K562 (cell line): ENCODE measurements at regions not wholly inside any gene's neighbourhood (a gene's known extent, or its start where the extent isn't known, plus 50 kb on each side); places are given as distances from the start of the nearest gene placed in this dataset.

Experiments used
- BCLAF1 ChIP-seq, 2 experiments: fragments of 450-650 bp in 1 of 2; IDR thresholded peaks; 2 replicates each; pipeline ENCODE4 v1.6.1; 2011 to 2017; ENCODE audit warnings: low read depth in 2 of 2, antibody characterized with exemption in 1 of 2, borderline replicate concordance in 1 of 2, low read length in 1 of 2, mild to moderate bottlenecking in 1 of 2, mixed read lengths in 1 of 2; ENCODE audit not compliant: control insufficient read depth in 1 of 2
- CREB1 ChIP-seq, 2 experiments: sonication (generic) in 1 of 2; formaldehyde crosslinking in 1 of 2; IDR thresholded peaks; 2 replicates each; pipeline versions ENCODE4 v1.6.1 to v1.8.0; 2012 to 2022; ENCODE audit warnings: inconsistent platforms in 1 of 2, mild to moderate bottlenecking in 1 of 2, missing genetic modification reagents in 1 of 2, moderate library complexity in 1 of 2
- CTCF ChIP-seq, 3 experiments: IDR thresholded peaks in 2 of 3; conservative IDR thresholded peaks in 1 of 3; 2 replicates each; pipeline ENCODE4 v1.5.1; 2011 to 2012; ENCODE audit warnings: low read length in 3 of 3, mild to moderate bottlenecking in 3 of 3, control low read depth in 2 of 3, improper control_type of control experiment in 1 of 3, inconsistent platforms in 1 of 3, low read depth in 1 of 3, mixed read lengths in 1 of 3, moderate library complexity in 1 of 3; ENCODE audit not compliant: insufficient read depth in 2 of 3
- MCM5 ChIP-seq: fragments of 450-650 bp; IDR thresholded peaks from 2 replicates; pipeline ENCODE4 v1.6.1; 2016; ENCODE audit warnings: low read depth
- TAF7 ChIP-seq: fragments of 450-650 bp; IDR thresholded peaks from 2 replicates; pipeline ENCODE4 v1.6.1; 2016; ENCODE audit warnings: missing genetic modification characterization, missing compliant biosample characterization

- no peak for TF ChIP-seq TAF7 (tag)
- peak; percentile 73 to 90 (median 82) for TF ChIP-seq CTCF (IDR thresholded peaks at IDR 0.05 in 2 of 3, conservative IDR thresholded peaks at IDR 0.05 in 1 of 3; ENCODE audit: insufficient read depth in 2 of 3, low read depth in 1 of 3, low read length in 3 of 3)
- TF ChIP-seq MCM5 = no peak
- TF ChIP-seq BCLAF1 (IDR thresholded peaks at IDR 0.05; ENCODE audit: borderline replicate concordance in 1 of 2, control insufficient read depth in 1 of 2, low read depth in 2 of 2, low read length in 1 of 2) = no peak
- TF ChIP-seq CREB1 (IDR thresholded peaks at IDR 0.05) = 0 out of 2 replicates have a peak, but pooled peaks have one; percentile 18
- no peak for TF ChIP-seq CREB1 (CRISPR knock-in tag; IDR thresholded peaks at IDR 0.05)
- TF ChIP-seq, all 486 proteins: peak for 9
Measured at GRCh38 chr1:209435654-209436566, 147.6 kb upstream of the CAMK1G start (continued).
